PFSK-1 (cell line): ENCODE measurements at regions not wholly inside any gene's neighbourhood (a gene's known extent, or its start where the extent isn't known, plus 50 kb on each side); places are given as distances from the start of the nearest gene placed in this dataset.

ENCODE experiments used
- POLR2AphosphoS5 ChIP-seq: IDR thresholded peaks from 2 replicates; pipeline ENCODE4 v1.6.1; 2012; ENCODE audit warnings: low read depth, mild to moderate bottlenecking, control low read depth, low read length, moderate library complexity
- TAF1 ChIP-seq: IDR thresholded peaks from 2 replicates; pipeline ENCODE4 v1.6.1; 2012; ENCODE audit warnings: low read length, control low read depth, borderline replicate concordance; ENCODE audit not compliant: insufficient read depth

GRCh38 chr5:116660929-116661328 is 86.3 kb upstream of the SEMA6A start:
- TF ChIP-seq POLR2AphosphoS5 (no peak), TAF1 (no peak)
